HepG2 (cell line): ENCODE measurements at regions not wholly inside any gene's neighbourhood (a gene's known extent, or its start where the extent isn't known, plus 50 kb on each side); places are given as distances from the start of the nearest gene placed in this dataset.

Experiments
- PTBP1 ChIP-seq: fragments of 200-400 bp; formaldehyde crosslinking; IDR thresholded peaks from 2 replicates; pipeline ENCODE4 v1.6.1; 2018; ENCODE audit warnings: low read length, low read depth; ENCODE audit not compliant: poor library complexity, severe bottlenecking
- SNAI1 ChIP-seq: sonication (generic); formaldehyde crosslinking; IDR thresholded peaks from 2 replicates; pipeline ENCODE4 v1.5.0; 2020; ENCODE audit warnings: mild to moderate bottlenecking, missing genetic modification reagents, borderline replicate concordance
- TAF15 ChIP-seq: fragments of 200-400 bp; formaldehyde crosslinking; IDR thresholded peaks from one replicate; pipeline ENCODE4 v1.6.1; 2018; ENCODE audit warnings: mild to moderate bottlenecking, low read depth, low read length; ENCODE audit not compliant: poor library complexity, severe bottlenecking
- ZNF292 ChIP-seq: sonication (generic); formaldehyde crosslinking; IDR thresholded peaks from 2 replicates; pipeline ENCODE4 v1.8.1; 2022; ENCODE audit warnings: mild to moderate bottlenecking, low read depth, missing genetic modification reagents, borderline replicate concordance
- ZNF318 ChIP-seq: sonication (generic); formaldehyde crosslinking; IDR thresholded peaks from 2 replicates; pipeline ENCODE4 v1.4.0; 2020; ENCODE audit warnings: mild to moderate bottlenecking, missing genetic modification reagents
- ZNF576 ChIP-seq: sonication (generic); formaldehyde crosslinking; IDR thresholded peaks from 2 replicates; pipeline ENCODE4 v1.4.0; 2020; ENCODE audit warnings: mild to moderate bottlenecking, missing genetic modification reagents
- ZNF598 ChIP-seq: sonication (generic); formaldehyde crosslinking; IDR thresholded peaks from 2 replicates; pipeline ENCODE4 v1.5.1; 2020; ENCODE audit warnings: mild to moderate bottlenecking, missing genetic modification reagents, borderline replicate concordance

GRCh38 chr2:139556789-139557188, 776.6 kb upstream of the NXPH2 start (continued):
- TF ChIP-seq ZNF318 (CRISPR knock-in tag) (no peak), ZNF576 (CRISPR knock-in tag) (no peak), ZNF598 (CRISPR knock-in tag) (no peak), SNAI1 (CRISPR knock-in tag) (no peak), TAF15 (no peak), ZNF292 (CRISPR knock-in tag) (no peak), PTBP1 (no peak)
